GM21423 (cell line): ENCODE measurements at regions not wholly inside any gene's neighbourhood (a gene's known extent, or its start where the extent isn't known, plus 50 kb on each side); places are given as distances from the start of the nearest gene placed in this dataset.
"Not testable (repeated sequence)": the region's sequence is repeated elsewhere in the genome, so short reads cannot be mapped to it uniquely, and the experiment has no call there.

Experiments used
- ATAC-seq: cut with Tn5 transposase; IDR thresholded peaks from one replicate; pipeline ENCODE4 v1.9.1; 2021; ENCODE audit warnings: mild to moderate bottlenecking, moderate library complexity; ENCODE audit not compliant: unreplicated experiment

DNA sequence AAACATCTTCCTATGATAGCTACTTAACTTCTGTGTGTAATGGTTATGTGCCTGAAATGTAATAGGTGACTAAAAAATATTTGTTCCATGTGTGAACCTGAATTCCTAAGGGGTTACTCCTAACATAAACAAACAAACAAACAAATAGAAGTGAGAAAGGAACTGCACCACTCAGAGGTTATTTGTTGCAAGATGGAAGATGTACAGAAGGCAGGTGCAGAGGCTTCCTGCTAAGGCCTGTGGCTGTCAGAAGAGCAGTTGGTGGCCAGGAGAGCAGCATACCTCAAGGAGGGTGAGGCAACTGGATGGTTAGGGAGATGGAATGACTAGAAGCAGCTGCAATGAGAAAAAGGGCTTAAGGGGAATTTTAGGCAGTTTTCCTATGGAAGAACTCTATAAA, 940.6 kb downstream of the TTLL7 start:
- ATAC-seq: no peak

DNA sequence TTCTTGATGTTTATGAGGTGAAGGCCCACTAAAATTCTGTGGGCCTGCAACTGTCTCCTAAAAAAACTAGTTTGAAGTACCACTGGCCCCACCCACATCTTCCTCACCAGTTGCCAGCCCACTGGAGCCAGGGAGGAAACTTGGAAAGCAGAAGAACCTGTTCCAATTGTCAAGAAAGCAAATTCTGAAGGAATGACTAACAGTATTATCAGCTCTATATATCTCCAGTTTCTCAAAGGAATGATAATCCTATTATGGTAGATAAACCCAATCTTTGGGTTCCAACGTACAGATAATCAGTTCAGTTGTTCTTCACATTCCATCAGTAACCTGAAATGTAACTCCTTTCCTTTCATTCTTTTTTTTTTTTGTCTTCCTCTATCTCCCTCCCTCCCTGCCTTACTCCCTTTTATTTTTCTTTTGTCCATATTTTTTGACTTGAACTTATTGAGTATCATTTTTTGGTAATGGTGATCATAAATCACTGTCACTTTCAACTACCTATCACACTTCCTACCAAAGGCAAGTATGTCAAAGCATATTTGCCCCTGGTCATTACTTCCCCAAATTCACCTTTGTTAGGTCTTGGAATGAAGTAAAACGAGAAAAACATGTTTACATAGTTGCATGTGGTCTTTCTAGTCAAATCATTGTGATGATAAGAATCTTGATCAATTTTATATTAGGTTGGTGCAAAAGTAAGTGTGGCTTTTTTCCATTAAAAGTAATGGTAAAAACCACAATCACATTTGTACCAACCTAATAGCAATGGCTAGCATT, 943.4 kb downstream of the TTLL7 start:
- ATAC-seq: no peak

DNA sequence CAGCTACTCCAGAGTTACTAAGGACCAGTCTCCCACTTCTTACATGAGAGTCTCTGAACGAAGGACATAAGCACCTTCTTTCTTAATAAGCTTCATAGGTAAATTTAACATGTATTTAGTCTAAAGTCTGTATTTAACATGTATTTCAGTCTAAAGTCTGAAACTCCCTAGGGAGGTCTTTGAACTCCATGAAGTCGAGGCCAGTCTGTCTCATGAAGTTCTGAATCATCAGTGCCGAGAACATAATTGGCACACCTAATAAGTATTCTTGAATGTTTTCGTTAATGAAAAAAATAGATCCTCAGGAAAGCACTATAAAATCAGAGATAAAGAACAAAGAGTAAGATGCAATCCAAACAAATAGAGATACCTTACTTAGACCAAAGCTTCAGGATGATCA, 945.5 kb downstream of the TTLL7 start:
- ATAC-seq: no peak

DNA sequence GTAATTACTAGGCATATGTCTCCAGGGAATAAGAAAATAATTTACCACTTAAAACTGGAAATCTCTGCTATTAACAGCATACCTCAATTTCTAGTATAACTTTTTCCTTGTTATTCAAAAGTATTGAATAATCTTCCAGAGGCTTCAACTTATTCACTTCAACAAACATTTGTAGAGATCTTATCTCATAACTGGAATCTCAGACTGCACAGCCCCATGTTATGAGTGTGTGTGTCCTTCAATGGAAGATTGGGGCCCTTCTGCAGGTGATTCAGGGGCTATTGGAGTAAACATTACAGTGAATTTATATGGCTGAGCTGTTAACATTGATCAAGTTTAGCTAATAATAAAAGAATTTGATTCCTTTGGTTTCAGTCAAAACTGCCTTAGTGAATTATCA, 946.1 kb downstream of the TTLL7 start:
- no peak for ATAC-seq

DNA sequence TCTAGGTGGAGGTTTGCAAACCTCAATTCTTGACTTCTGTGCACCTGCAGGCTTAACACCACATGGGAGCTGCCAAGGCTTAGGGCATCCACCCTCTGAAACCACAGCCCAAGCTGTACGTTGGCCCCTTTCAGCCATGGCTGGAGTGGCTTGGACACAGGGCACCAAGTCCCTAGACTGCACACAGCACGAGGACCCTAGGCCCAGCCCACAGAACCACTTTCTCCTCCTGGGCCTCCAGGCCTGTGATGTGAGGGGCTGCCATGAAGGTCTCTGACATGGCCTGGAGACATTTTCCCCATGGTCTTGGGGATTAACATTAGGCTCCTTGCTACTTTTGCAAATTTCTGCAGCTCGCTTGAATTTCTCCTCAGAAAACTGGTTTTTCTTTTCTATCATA, 947.9 kb downstream of the TTLL7 start:
- not testable (repeated sequence) for ATAC-seq

DNA sequence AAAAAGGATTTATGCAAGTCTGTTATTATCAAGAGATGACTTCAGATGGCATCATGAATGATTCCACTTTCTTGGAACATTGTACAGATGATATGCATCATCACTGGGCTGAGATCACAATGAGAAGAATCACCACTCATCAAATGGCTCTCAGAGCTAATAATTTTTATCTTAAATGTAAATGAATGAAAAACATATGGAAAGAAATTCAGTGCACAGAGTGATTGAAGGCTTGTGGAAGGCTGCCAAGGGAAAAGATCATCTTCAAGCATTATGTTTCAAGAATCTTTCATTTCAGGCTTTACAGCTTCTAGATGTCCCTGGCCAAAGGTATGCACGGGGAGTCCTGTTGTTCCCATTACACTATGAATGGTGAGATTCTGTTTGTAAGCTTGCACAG, 955.7 kb downstream of the TTLL7 start:
- ATAC-seq: no peak

DNA sequence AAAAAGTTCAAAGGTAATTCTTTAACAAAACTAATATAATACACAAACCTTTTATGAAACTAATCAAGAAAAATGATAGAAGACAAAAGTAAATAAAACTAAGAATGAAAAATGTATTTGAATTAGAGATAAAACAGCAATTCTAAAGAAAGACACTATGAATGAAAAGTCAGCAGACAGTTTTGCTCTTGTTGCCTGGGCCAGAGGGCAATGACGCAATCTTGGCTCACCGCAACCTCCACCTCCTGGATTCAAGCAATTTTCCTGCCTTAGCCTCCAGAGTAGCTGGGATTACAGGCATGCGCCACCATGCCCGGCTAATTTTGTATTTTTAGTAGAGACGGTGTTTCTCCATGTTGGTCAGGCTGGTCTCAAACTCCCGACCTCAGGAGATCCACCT, 959.8 kb downstream of the TTLL7 start:
- ATAC-seq: not testable (repeated sequence)

DNA sequence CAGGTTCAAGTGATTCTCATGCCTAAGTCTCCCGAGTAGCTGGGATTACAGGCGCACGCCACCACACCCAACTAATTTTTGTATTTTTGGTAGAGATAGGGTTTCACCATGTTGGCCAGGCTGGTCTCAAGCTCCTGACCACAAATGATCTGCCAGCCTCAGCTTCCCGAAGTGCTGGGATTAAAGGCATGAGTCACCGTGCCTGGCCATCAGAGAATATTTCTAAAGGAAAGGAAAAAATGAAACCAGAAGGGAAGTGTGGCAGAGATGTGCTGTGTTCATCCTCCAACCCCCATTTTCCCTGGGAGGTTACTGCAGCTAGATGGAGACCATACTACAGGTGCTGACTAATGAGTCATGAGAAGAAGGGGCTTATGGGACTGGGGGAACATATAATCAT, 964.1 kb downstream of the TTLL7 start:
- no peak for ATAC-seq

DNA sequence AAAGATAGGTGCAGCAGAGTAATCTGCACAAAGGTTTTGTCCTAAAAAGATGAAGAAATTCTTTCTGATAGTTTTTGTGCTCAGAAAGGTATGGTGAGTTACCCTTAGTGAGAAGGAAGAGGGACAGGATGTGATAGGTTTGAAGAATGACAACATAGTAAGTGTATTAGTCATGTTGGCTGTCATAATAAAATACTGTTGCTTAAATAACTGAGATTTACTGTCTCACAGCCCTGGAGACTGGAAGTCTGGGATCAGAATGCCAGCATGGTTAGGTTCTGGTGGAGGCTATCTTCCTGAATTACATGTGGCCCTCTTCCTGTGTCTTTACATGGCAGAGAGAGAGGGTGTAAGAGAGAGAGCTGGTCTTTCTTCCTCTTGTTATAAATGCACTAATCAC, 965.2 kb downstream of the TTLL7 start:
- ATAC-seq: no peak

DNA sequence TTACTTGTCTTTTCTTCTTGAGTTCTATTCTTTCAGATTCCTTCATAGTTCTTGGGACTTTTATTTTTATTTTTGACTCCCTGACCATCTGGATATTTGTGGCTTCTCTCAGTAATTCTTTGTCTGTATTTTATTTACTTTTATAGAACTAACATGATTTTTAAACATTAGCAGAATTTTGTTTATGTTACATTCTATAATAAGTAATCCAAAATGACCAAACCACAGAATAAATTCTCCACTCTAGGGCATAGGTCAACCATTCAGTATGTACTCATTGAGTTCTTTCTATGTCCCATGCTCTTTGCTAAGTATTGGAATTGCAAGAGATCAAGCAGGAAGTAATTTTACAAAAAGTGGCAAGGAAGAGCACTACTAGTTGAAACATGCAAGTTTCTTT, 969.0 kb downstream of the TTLL7 start:
- ATAC-seq: no peak

DNA sequence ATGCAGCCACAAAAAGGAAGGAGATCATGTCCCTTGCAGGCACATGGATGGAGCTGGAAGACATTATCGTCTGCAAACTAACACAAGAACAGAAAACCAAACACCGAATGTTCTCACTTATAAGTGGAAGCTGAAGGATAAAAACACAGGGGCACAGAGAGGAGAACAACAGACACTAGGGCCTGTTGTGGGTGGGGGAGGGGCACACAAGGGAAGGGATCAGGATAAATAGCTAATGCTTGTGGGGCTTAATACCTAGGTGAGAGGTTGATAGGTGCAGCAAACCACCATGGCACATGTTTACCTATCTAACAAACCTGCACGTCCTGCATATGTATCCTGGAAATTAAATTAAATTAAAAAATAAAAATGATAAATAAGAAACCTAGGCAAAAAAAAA, 969.9 kb downstream of the TTLL7 start:
- ATAC-seq: no peak

DNA sequence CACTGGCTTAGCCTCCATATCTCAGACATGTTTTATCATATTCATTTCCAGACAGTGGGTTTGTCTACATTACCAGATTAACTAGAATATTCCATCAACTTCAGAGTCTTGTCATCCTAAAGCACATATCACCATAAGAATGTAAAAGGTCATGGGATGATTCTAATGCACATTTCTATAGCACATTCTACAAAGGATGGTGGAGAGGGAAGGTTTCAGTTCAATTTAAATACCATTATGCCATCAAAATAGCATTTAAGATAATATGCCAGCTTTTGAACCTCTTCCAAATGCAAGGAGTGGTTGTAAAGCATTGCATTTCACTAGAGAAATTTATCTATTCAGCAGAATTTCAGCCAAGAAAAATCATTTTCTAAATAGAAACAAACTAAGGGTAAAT, 970.5 kb downstream of the TTLL7 start:
- no peak for ATAC-seq

DNA sequence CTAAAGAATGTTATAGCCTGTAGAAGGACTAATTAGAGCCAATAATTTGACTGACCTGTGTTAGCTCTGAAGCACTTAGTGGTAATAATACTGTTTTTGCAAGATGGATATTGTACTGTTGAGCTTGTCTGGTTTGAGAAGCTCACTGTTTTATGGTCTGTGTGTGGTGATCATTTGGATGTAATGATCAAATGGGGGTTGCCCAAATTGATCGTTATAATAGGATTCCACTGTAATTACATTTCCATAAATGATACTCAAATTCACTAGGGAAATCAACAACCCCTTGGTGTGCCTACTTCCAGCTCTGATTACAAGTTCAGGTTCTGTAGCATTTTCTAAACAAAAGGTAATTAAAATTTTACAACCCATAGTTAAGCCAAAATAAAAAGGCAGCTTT, 971.4 kb downstream of the TTLL7 start:
- no peak for ATAC-seq

DNA sequence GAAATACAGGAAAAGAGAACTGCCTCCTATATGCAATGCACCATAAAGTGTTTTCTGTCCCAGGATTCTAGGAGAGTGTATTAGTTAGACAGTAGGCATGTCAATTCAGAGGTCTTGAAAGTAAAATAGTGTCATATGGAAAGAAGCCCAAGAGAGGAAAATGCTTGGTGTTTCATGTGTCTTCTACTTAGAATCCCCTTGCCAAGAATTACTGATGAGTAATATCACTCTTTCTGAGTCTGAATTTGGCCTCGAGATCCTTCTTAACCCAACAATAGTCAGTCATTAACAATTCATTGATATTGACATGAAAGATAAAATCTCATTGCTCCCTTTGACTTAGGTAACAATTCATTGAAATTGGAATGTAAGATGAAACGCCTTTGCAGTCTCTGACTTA, 972.2 kb downstream of the TTLL7 start:
- no peak for ATAC-seq

DNA sequence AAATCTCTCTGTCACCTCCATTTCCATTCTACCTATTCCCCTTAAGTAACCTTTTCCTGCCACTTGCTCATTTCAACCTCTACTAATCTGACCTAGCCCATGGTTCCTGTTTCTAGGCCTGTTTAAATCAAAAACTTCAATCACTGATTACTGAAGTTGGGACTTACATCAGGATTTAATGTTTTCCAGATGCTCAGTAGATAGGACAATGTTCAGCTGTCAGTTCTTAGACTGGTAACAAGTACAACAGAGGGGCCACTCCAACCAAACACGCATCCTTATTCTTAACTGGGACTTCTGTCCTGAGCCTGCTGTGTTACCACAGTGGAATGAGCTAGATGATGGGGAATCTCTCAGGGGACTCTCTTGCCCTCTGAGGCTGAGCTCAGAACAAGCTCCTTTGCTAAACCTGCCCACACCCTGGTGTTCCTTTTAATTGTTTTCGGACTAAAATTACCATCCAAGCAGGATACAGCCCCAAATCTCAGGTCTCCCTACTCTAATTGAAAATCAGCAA, 974.6 kb downstream of the TTLL7 start:
- no peak for ATAC-seq

DNA sequence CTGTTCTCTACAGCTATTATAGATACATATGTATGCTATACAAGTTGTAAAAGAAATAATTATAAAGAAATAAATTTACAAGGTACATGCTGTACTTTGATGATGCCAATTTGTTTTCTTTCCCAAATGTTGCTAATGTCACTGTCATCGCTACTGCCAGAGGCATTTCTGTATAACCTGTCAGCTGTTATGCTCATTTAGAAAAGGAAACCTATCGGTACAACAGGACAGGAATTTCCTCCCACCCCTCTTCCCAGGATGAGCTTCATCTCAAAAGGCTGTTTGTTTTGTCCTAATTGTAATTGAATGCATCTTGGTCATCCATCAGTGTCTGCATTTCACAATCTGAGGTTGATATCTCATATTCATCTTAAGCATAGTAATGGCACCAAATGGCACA, 975.7 kb downstream of the TTLL7 start:
- no peak for ATAC-seq

DNA sequence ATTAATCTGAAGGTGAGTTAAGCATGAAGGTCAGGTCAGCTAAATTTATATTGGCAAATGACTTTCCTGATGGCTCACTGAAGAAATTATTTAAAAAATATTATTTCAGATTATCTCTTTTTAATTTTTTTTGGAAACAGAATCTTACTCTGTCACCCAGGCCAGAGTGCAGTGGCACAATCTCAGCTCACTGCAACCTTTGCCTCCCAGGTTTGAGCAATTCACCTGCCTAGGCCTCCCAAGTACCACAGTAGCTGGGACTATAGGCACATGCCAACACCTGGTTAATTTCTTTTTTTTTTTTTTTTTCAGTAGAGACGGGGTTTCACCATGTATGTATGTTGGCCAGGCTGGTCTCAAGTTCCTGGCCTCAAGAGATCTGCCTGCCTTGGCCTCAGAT, 976.7 kb downstream of the TTLL7 start:
- no peak for ATAC-seq

DNA sequence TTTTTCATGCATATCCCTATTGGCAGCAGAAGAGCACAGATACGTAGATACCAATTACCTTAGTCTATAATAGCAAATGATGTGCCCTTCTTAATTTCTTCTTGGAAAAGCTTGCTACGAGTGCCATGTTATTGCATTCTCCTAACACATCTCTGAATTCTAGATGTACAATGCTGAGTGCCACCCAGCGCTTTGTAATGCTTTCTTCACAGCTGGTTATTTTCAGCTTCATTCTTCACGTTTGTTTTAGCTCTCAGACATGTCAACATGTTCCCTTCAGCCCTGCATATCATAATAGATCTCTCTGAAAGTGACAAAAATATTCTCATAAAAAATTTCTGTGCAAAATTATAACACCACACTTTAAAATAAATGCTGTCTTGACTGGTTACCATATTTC, 981.2 kb downstream of the TTLL7 start:
- ATAC-seq: no peak

DNA sequence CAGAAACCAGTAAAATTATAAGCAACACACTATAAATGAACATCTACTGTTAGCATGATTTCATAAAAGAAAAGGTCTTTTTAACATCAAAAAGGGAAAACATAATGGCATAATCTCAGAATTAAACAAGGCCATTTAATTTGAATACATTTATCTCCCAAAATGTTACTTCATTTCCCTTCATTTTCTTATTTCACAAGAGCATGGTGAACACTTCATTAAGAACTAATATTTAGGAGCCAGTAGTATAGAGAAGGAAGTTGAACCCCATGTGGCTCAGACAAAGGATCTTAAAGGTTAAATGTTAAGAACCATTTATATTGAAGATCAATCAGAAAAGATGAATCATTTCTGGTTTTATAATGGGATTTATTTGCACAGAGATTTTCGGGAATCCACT, 981.7 kb downstream of the TTLL7 start:
- ATAC-seq: no peak

DNA sequence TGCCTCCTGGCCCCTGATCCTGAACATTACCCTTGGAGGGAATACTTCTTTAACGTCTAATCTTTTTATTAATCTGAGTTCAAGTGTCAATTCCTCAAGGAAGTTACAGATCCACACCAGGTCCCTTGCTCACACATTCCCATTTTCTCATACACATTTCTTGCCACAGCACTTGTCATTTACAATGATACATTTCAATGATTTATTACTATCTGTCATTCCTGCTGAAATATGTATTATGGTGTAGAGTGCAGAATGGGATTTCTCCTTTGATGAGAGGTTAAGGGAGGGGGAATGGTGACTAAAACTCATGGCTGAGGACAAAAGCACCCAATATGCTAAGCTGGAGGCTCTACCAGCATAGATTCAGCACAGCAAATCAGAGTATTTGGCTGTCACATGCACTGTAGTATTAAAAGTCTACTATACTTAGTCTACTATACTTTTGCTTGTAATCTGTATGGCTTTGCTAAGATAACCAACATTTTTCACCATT, 982.5 kb downstream of the TTLL7 start:
- ATAC-seq: no peak

DNA sequence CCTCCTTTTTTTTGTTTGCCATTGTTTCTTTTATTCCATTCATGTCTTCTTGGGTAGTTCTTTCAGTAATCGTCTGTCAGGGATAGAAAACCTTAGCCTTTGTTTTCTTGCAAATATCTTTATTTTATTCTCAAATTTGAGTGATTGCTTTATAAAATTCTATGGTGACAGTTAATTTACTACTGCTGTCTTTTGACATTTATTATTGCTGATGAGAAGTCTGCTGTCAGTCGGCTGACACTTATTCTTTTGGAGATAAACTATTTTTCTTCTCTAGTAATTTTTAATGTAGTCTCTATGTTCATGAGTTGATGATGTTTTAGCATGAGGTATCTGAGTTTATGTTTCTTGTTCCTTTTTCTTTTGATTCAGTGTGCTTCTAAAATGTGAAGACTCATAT, 983.8 kb downstream of the TTLL7 start:
- ATAC-seq: no peak

DNA sequence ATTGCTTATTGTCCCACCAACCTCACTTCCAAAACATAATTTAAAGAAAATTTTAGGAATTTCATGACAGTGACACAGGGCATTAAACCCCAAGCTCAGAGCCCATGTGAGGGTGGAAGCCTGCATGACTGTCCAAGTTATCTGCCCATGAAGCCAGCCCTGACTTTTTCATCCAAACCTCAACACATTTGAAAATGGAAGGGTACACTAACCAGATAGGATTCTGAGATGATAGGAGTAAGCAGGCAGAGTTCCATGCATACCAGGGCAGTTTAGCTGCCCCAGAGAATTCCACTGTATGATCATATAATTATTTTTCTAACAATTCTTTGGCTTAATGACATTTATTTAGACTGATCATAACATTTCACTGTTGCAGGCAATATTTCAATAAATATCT, 986.0 kb downstream of the TTLL7 start:
- ATAC-seq: no peak

DNA sequence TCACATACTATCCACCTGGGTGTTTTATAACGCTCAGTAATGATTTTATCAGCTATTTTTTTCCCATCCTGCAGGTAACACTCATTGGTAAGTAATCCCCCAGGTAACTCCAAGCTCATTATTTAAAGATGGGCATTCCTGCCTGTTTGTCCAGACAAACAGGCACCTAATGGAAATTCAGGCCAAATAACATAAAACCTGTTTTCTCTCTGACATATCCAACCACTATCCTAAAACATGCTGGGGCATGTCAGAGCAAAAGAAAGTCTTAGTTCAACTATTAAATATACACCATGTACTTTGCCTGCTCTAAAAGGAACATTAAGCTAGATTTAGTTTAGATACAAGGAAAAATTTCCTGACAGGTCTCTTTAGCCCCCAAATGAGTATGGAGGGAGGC, 987.7 kb downstream of the TTLL7 start:
- no peak for ATAC-seq
